ENCODE measurements at regions not wholly inside any gene's neighbourhood (a gene's known extent, or its start where the extent isn't known, plus 50 kb on each side); places are given as distances from the start of the nearest gene placed in this dataset.

DNA sequence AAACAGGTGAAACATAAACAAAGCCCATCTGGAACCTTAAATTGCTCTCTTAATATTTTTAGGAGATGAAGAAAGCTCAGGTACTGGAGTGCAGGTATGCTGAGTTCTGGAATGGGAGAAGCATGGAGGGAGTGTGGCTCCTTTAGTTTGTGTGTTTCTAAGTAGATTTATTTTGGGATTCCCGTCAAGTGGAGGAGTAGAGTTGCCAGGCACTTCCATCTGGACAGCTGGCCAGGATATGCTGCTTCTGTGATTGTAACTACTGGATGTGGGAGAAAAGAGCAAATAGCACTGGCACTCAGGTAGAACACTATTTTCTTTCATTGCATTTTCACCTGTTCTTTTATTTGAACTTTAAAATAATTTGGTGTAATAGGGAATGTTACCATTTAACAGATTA is 182.3 kb upstream of the MAST4 start:
- Histone ChIP-seq H3K36me3 (ENCODE audit: low read depth) (no peaks in the 10 kb centered on the region), H3K4me3 (ENCODE audit: severe bottlenecking) (no peak overlapping the region), H3K27ac (ENCODE audit: poor library complexity, severe bottlenecking) (no peak overlapping the region), H3K4me1 (ENCODE audit: insufficient read depth, poor library complexity, severe bottlenecking) (no peaks in the 10 kb centered on the region), H3K9me3 (ENCODE audit: severe bottlenecking) (no peaks in the 10 kb centered on the region), H3K27me3 (ENCODE audit: insufficient read depth, poor library complexity, severe bottlenecking) (peaks cover 6% of the 10 kb centered on the region)
- TF ChIP-seq, protein P1, sequence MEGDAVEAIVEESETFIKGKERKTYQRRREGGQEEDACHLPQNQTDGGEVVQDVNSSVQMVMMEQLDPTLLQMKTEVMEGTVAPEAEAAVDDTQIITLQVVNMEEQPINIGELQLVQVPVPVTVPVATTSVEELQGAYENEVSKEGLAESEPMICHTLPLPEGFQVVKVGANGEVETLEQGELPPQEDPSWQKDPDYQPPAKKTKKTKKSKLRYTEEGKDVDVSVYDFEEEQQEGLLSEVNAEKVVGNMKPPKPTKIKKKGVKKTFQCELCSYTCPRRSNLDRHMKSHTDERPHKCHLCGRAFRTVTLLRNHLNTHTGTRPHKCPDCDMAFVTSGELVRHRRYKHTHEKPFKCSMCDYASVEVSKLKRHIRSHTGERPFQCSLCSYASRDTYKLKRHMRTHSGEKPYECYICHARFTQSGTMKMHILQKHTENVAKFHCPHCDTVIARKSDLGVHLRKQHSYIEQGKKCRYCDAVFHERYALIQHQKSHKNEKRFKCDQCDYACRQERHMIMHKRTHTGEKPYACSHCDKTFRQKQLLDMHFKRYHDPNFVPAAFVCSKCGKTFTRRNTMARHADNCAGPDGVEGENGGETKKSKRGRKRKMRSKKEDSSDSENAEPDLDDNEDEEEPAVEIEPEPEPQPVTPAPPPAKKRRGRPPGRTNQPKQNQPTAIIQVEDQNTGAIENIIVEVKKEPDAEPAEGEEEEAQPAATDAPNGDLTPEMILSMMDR (IDR thresholded peaks at IDR 0.05; ENCODE audit: poor library complexity, severe bottlenecking): no peak
- ATAC-seq (ENCODE audit: low read depth) (no peak), DNase-seq (ENCODE audit: low spot score) (no peak)

DNA sequence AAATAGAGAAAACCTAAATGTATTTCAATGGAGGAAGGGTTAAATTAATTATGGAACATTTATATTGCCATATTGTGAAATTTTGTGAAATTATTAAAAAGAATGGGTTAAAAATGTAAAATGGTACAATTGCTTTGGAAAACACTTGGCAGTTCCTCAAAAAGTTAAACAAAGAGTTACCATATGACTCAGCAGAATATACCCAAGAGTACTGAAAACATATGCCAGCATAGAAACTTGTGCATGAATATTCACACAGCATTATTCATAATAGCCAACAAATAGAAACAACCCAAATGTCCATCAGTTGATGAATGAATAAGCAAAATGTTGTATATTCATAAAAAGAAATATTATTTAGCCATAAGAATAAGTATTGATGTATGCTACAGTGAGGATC is 181.0 kb upstream of the MAST4 start:
- no peaks in the 10 kb centered on the region for H3K36me3 ChIP-seq (ENCODE audit: low read depth)
- peaks cover 6% of the 10 kb centered on the region for H3K27me3 ChIP-seq (ENCODE audit: insufficient read depth, poor library complexity, severe bottlenecking)
- H3K4me3 ChIP-seq (ENCODE audit: severe bottlenecking): no peak overlapping the region
- DNase-seq (ENCODE audit: low spot score): no peak
- no peaks in the 10 kb centered on the region for H3K4me1 ChIP-seq (ENCODE audit: insufficient read depth, poor library complexity, severe bottlenecking)
- ATAC-seq (ENCODE audit: low read depth): no peak
- H3K9me3 ChIP-seq (ENCODE audit: severe bottlenecking): no peaks in the 10 kb centered on the region
- TF ChIP-seq, protein P1 (IDR thresholded peaks at IDR 0.05; ENCODE audit: poor library complexity, severe bottlenecking): no peak
- no peak overlapping the region for H3K27ac ChIP-seq (ENCODE audit: poor library complexity, severe bottlenecking)

DNA sequence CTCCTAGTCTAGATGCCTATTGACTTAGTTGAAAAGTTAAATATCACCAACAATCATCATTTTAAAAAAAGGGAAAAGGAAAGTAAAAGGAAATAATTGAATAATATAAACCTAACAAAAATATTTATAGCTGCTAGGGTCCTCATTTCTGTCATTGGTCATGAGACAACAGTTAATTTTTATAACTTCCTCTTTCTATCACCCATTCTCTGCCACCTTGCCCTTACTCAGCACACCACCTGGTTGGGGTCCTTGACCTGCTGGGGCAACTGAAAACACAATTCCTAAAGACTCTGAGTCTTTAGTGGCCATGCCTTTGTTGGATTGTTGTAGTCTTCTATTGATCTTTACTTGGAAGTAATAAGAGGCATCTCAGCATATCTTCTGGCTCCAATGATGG is 179.5 kb upstream of the MAST4 start:
- TF ChIP-seq, protein P1 (IDR thresholded peaks at IDR 0.05; ENCODE audit: poor library complexity, severe bottlenecking): no peak
- DNase-seq (ENCODE audit: low spot score): no peak
- Histone ChIP-seq H3K27ac (ENCODE audit: poor library complexity, severe bottlenecking) (no peak overlapping the region), H3K4me1 (ENCODE audit: insufficient read depth, poor library complexity, severe bottlenecking) (no peaks in the 10 kb centered on the region), H3K36me3 (ENCODE audit: low read depth) (no peaks in the 10 kb centered on the region), H3K4me3 (ENCODE audit: severe bottlenecking) (no peak overlapping the region), H3K27me3 (ENCODE audit: insufficient read depth, poor library complexity, severe bottlenecking) (peaks cover 6% of the 10 kb centered on the region), H3K9me3 (ENCODE audit: severe bottlenecking) (no peaks in the 10 kb centered on the region)
- no peak for ATAC-seq (ENCODE audit: low read depth)

DNA sequence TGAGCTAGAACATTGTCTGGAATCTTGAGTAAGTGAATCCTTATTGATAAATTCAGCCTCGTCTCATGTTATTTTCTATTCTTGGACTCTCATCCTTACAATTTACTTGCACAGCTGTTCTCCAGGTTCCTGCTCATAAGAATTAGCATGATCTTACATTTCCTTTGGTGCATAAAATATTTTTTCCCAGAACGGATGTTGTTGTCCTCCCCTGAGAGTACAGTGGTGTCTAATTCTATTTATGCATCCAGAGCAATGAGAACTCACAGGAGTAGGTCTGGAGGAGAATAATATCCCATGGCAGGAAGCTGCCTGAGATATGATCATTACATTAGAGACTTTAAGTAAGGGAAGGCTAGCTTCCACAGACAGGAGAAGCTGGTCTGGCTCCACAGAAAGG is 178.4 kb upstream of the MAST4 start:
- Histone ChIP-seq H3K27ac (ENCODE audit: poor library complexity, severe bottlenecking) (no peak overlapping the region), H3K27me3 (ENCODE audit: insufficient read depth, poor library complexity, severe bottlenecking) (peaks cover 6% of the 10 kb centered on the region), H3K9me3 (ENCODE audit: severe bottlenecking) (no peaks in the 10 kb centered on the region), H3K4me1 (ENCODE audit: insufficient read depth, poor library complexity, severe bottlenecking) (no peaks in the 10 kb centered on the region), H3K36me3 (ENCODE audit: low read depth) (no peaks in the 10 kb centered on the region), H3K4me3 (ENCODE audit: severe bottlenecking) (no peak overlapping the region)
- TF ChIP-seq, protein P1 (IDR thresholded peaks at IDR 0.05; ENCODE audit: poor library complexity, severe bottlenecking): no peak
- DNase-seq (ENCODE audit: low spot score) (no peak), ATAC-seq (ENCODE audit: low read depth) (no peak)

DNA sequence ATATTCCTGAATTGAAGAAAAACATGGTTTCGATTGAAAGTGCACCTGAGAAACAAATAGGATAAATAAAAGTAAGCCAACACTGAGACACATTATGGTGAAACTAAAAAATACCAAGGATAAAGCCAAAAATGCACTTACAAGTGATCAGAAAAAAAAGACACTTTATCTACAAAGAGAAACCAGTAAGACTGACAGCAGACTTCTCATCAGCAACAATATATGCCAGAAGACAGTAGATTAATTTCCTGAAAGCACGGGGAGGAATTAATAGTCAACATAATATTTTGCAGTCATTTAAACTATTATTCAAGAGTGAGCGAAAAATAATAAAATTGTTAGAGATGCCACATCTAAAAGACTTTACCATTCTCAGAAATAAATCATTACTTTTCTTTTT is 172.7 kb upstream of the MAST4 start:
- ATAC-seq (ENCODE audit: low read depth): no peak
- no peak overlapping the region for H3K4me3 ChIP-seq (ENCODE audit: severe bottlenecking)
- H3K27ac ChIP-seq (ENCODE audit: poor library complexity, severe bottlenecking): no peak overlapping the region
- no peaks in the 10 kb centered on the region for H3K27me3 ChIP-seq (ENCODE audit: insufficient read depth, poor library complexity, severe bottlenecking)
- H3K9me3 ChIP-seq (ENCODE audit: severe bottlenecking): no peaks in the 10 kb centered on the region
- no peaks in the 10 kb centered on the region for H3K4me1 ChIP-seq (ENCODE audit: insufficient read depth, poor library complexity, severe bottlenecking)
- H3K36me3 ChIP-seq (ENCODE audit: low read depth): no peaks in the 10 kb centered on the region
- TF ChIP-seq, protein P1 (IDR thresholded peaks at IDR 0.05; ENCODE audit: poor library complexity, severe bottlenecking): no peak
- DNase-seq (ENCODE audit: low spot score): no peak

Data from RWPE2 (cell line).